Stimulated activated naive B cell treated with anti-CD40 and anti-IgM and Interleukin-4, amounts not matched to agents 10 μg/mL and 1 μg/mL and 100 μg/mL, for 72 hours (primary cell): ENCODE measurements at regions not wholly inside any gene's neighbourhood (a gene's known extent, or its start where the extent isn't known, plus 50 kb on each side); places are given as distances from the start of the nearest gene placed in this dataset.
"Not testable (repeated sequence)": the region's sequence is repeated elsewhere in the genome, so short reads cannot be mapped to it uniquely, and the experiment has no call there.

ENCODE experiments used
- ATAC-seq, 2 donors: fragments of 150-1000 bp; cut with Tn5 transposase; replicated peaks; 2 replicates each; pipeline ENCODE4 v1.10.0; 2021; ENCODE audit warnings: moderate library complexity in 1 of 2
- DNase-seq: peaks from one replicate; pipeline ENCODE4 v3.0.0; 2021
- H3K27ac Mint-ChIP-seq: one replicate; pipeline ENCODE4 v1.8.0; 2022; ENCODE audit warnings: mild to moderate bottlenecking, mixed read lengths
- H3K27me3 Mint-ChIP-seq, 2 donors: one replicate each; pipeline ENCODE4 v1.8.0; 2022; ENCODE audit warnings: mixed read lengths in 2 of 2
- H3K36me3 Mint-ChIP-seq, 2 donors: one replicate each; pipeline ENCODE4 v1.8.0; 2022; ENCODE audit warnings: mixed read lengths in 2 of 2, mild to moderate bottlenecking in 1 of 2
- H3K4me1 Mint-ChIP-seq, 2 donors: one replicate each; pipeline ENCODE4 v1.8.0; 2022; ENCODE audit warnings: mixed read lengths in 2 of 2, mild to moderate bottlenecking in 1 of 2
- H3K4me3 Mint-ChIP-seq, 2 donors: one replicate each; pipeline ENCODE4 v1.8.0; 2022; ENCODE audit warnings: mild to moderate bottlenecking in 2 of 2, mixed read lengths in 2 of 2, moderate library complexity in 1 of 2
- H3K9me3 Mint-ChIP-seq, 2 donors: one replicate each; pipeline ENCODE4 v1.8.0; 2022; ENCODE audit warnings: mixed read lengths in 2 of 2, mild to moderate bottlenecking in 1 of 2

DNA sequence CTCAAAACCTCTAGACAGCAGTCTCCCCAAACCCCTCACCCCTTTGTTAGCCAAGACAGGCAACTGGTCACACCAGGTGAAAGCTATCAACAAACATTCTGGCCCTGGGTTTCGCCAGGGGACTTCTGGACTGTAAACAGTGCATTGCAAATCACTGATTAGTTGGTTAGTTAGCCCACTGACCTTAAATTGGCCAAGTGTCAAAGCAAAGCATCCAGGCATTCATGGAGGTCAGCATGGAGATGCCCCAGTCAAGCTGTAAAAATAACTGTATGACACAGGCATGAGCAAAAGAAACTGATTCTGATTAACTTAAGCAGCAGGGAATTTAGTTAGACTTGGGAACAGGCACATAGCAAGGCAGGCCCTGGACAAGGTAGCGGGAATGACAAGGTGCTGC is 156.0 kb upstream of the TTC29 start:
- DNase-seq (no peak), ATAC-seq (no peak)
- Mint-ChIP-seq H3K36me3 (no peaks in the 10 kb centered on the region), H3K27me3 (peaks cover 15 to 45% of the 10 kb centered on the region in 2 donors), H3K27ac (no peak overlapping the region), H3K4me1 (no peaks in the 10 kb centered on the region), H3K4me3 (no peak overlapping the region), H3K9me3 (no peaks in the 10 kb centered on the region)

DNA sequence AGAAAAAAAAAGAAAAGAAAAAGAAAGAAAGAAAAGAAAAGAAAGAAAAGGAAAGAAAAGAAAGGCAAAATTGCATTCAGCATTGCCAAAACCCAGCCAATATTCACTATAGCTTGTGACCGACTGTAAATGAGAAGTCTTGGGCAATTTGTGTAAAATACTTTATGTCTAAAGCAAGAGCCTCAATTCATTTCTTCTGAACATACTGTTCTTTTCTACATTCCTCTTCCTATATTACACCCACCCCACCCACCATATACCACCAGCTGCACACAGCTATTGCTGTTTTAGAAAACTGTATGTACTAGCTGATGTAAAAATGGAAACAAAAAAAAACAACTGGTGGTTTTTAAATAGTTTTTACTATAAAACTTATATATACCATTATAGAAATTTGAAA is 156.9 kb upstream of the TTC29 start:
- Mint-ChIP-seq H3K4me1 (no peaks in the 10 kb centered on the region), H3K4me3 (no peak overlapping the region), H3K27ac (no peak overlapping the region), H3K9me3 (no peaks in the 10 kb centered on the region), H3K36me3 (no peaks in the 10 kb centered on the region), H3K27me3 (peaks cover 13 to 40% of the 10 kb centered on the region in 2 donors)
- no peak for ATAC-seq
- DNase-seq: no peak

DNA sequence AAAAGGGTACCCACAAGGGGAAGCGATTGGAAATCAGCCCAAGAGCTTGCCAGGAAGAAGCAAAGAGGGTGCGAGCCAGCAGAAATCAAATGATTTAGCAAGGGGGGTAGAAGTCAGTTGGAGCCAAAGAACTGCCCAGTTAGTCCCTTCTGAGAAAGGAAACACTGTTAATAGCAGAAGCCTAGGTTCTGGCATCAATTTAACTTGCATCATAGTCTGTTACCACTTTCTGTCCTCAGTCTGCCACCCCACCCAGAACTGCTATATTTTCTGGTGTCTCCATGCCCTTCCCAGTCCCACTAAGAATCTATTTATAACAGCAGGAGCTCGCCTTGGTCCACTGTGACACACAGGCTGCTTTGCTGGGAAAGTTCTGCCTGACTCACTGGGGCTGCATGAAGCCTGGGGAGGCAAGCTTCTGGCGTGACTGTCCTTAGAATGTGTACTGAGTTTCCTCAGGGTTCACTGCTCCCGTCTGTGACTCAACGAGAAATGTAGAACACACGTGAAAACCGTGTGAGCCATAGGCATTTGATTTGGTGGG is 157.8 kb upstream of the TTC29 start:
- Mint-ChIP-seq H3K36me3 (no peaks in the 10 kb centered on the region), H3K4me3 (no peak overlapping the region), H3K9me3 (no peaks in the 10 kb centered on the region), H3K4me1 (no peaks in the 10 kb centered on the region), H3K27ac (no peak overlapping the region), H3K27me3 (peaks cover 14 to 38% of the 10 kb centered on the region in 2 donors)
- no peak for DNase-seq
- no peak for ATAC-seq

DNA sequence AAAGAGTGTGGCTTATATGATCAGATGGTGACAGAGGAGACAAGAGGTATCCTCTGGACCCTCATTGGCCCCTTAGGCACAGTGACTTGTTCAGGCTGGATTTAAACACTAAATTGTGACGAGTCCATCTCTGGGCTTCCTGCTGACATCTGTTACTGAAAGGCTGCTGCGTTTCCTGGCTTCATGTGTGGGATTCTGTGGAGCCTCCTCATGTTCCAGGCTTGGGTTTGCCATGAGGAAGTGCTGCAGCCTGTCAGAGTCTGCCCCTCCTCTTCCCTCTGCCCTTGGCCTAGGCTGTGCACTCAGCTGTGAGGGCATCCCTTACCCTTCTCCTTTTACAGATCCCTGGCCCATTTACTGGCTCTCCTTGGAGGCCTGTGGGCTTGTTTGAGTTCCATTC is 159.1 kb upstream of the TTC29 start:
- DNase-seq (no peak), ATAC-seq (no peak)
- H3K4me3 Mint-ChIP-seq: no peak overlapping the region
- H3K27ac Mint-ChIP-seq: no peak overlapping the region
- H3K4me1 Mint-ChIP-seq: no peaks in the 10 kb centered on the region
- H3K27me3 Mint-ChIP-seq: peaks cover 14 to 30% of the 10 kb centered on the region in 2 donors
- H3K9me3 Mint-ChIP-seq: no peaks in the 10 kb centered on the region
- no peaks in the 10 kb centered on the region for H3K36me3 Mint-ChIP-seq

DNA sequence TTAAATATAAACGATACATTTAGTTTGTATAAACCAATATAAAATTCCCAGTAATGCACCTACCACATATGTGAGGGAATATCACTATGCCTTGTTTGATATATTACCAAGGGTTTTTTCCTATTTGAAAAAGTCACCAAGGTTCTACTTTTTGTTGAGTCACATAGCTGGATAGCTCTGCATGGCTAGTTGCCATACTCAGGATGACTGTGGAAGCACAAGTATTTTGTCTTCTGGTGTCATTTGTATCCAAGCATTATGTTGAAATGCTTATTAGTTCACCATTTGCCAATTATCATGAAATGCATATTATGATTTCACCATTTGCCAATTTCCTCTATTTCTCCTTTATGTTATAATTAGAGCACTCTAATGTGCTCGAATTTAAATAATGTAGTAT is 162.7 kb upstream of the TTC29 start:
- H3K4me3 Mint-ChIP-seq: no peak overlapping the region
- DNase-seq: no peak
- H3K9me3 Mint-ChIP-seq: no peaks in the 10 kb centered on the region

DNA sequence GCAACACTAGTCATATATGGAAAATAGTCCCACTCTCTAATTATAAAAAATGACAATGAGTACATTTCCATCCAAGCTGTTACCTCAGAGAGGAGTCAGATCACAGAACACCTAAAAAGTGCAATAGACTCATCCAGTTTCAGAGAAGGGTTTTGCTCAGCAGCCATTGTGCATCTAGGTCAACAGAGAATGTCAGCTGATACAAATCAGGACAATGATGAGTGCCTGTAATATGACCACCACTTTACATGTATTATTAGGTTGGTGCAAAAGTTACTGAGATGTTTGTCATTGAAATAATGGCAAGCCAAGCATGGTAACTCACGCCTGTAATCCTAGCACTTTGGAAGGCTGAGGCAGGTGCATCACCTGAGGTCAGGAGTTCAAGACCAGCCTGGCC is 164.1 kb upstream of the TTC29 start:
- Mint-ChIP-seq H3K9me3 (peaks cover 4% of the 10 kb centered on the region in 2 donors), H3K36me3 (no peaks in the 10 kb centered on the region), H3K4me3 (no peak overlapping the region), H3K4me1 (no peaks in the 10 kb centered on the region), H3K27ac (no peak overlapping the region), H3K27me3 (peaks cover 13 to 19% of the 10 kb centered on the region in 2 donors)
- no peak for ATAC-seq
- no peak for DNase-seq

More for the DNA sequence above, 162.7 kb upstream of the TTC29 start:
- ATAC-seq: no peak
- Mint-ChIP-seq H3K36me3 (no peaks in the 10 kb centered on the region), H3K27ac (no peak overlapping the region), H3K27me3 (peaks cover 13 to 24% of the 10 kb centered on the region in 2 donors), H3K4me1 (no peaks in the 10 kb centered on the region)

DNA sequence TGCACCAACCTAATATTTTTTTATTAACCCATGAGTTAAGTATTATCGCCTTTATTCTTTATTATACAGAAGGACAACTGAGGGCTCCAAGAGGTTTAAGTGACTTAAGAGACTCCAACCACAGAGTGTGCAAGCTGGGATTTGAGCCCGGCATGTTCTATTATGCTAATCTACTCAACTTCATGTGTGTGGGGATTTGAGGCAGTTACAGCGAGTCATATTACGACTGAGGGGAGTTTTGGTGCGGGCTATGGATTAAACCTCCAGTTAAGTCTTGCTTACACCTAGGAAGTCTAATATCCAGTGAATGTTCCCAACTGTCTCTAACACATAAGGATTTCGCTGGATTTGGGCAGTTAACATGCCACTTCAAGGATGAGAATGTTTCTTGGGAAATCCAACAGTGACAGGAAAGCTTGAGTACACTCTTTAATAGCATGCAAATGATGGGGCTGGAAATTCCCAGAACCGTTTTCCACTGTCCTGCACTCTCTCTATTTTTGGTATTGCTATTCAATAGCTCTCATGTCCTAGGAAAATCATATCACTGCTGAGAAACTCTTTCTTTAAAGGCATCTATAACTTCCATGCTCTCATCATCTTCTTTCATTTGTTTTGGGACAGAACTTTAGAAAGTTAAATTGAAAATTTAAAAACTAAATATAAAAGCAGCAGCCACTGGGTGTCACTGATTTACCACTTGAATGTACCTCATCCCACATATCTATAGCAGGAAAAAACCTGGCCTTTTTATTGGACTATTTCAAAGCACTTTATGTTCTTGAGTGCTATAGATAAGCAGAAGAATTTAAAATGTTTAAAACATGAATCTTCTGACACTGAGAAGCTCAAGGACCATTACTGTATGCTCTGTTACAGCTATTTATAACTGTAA is 165.1 kb upstream of the TTC29 start:
- no peak overlapping the region for H3K4me3 Mint-ChIP-seq
- no peak for DNase-seq

DNA sequence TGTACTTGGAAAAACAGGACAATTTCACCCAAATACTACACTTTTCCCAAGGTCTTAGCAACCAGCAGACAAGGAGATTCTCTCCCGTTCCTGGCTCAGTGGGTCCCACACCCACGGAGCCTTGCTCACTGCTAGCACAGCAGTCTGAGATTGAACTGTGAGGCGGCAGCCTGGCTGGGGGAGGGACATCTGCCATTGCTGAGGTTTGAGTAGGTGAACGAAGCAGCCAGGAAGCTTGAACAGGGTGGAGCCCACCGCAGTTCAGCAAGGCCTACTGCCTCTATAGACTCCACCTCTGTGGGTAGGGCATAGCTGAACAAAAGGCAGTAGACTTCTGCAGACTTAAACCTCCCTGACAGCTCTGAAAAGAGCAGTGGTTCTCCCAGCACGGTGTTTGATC is 166.5 kb upstream of the TTC29 start:
- H3K27ac Mint-ChIP-seq, H3K4me3 Mint-ChIP-seq, H3K36me3 Mint-ChIP-seq, DNase-seq, H3K4me1 Mint-ChIP-seq, H3K27me3 Mint-ChIP-seq, ATAC-seq: not testable (repeated sequence)
- H3K9me3 Mint-ChIP-seq: peaks cover 4 to 10% of the 10 kb centered on the region in 2 donors

More for the DNA sequence above, 165.1 kb upstream of the TTC29 start:
- Mint-ChIP-seq H3K9me3 (peaks cover 4 to 8% of the 10 kb centered on the region in 2 donors), H3K4me1 (no peaks in the 10 kb centered on the region), H3K36me3 (no peaks in the 10 kb centered on the region), H3K27me3 (peaks cover 8 to 10% of the 10 kb centered on the region in 2 donors), H3K27ac (no peak overlapping the region)
- ATAC-seq: no peak

DNA sequence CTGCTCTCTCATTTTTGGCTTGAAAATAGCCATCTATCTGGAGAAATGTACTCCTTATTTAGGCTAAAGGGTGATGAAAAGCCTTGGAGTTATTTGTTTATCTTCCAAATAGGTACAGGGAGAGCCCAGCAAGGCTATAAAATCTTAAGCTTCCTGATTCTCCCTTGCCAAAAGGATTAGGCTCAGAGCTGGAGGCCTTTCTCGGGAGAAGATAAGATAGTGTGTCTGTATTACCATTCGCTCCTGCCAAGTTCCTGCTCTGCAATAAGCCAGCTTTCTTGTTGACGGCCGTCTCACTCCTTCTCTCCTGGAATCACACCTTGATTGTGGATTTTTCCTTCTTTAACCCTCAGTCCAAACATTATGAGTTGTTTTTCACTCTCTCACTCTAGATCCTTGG is 171.8 kb upstream of the TTC29 start:
- Mint-ChIP-seq H3K9me3 (peaks cover 4 to 10% of the 10 kb centered on the region in 2 donors), H3K4me3 (no peak overlapping the region), H3K36me3 (no peaks in the 10 kb centered on the region), H3K27me3 (peaks cover 0 to 3% of the 10 kb centered on the region in 2 donors), H3K27ac (no peak overlapping the region), H3K4me1 (no peaks in the 10 kb centered on the region)
- DNase-seq (no peak), ATAC-seq (no peak)

DNA sequence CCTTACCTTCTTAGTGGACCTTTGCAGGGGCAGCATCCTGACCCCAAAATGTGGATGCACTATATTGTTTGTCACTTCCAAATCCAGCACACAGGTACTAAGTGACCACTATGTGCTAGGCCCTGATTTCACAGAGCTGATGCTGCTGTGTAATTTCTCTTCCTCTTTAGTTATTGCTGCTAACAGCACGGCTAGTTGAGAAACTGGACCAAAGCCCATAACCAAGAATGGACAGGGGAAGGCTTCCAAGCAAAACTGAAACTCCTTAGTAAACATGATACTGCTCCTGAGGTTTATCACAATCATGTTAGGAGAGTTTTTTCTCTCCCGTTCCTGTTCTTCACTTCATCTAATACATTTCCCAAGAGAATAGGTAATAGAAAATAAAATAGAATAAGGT is 172.9 kb upstream of the TTC29 start:
- no peak for ATAC-seq

DNA sequence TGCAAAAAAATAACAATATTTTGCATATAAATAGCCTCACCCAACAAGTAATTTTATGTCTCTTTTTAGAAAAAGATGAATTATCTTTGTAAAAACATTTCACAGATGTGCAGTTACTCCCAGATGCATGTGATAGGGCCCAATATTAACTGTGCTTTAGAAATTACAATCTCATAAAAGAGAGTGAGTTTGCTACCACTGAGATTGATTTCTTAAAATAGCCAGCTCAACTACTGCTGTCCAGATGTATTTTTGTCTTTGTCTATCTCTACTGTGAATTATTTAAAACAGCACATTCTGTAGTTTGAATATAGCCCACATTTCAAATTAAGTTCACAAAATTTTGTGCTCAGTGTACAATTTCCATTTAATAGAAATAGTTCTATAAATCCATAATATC is 177.0 kb upstream of the TTC29 start:
- Mint-ChIP-seq H3K36me3 (no peaks in the 10 kb centered on the region), H3K9me3 (peaks cover 0 to 4% of the 10 kb centered on the region in 2 donors), H3K4me1 (no peaks in the 10 kb centered on the region), H3K4me3 (no peak overlapping the region), H3K27me3 (peaks cover 0 to 5% of the 10 kb centered on the region in 2 donors), H3K27ac (no peak overlapping the region)
- DNase-seq: no peak
- ATAC-seq: no peak

More for the DNA sequence above, 172.9 kb upstream of the TTC29 start:
- H3K36me3 Mint-ChIP-seq: no peaks in the 10 kb centered on the region
- H3K27ac Mint-ChIP-seq: no peak overlapping the region
- DNase-seq: no peak
- H3K9me3 Mint-ChIP-seq: peaks cover 4 to 10% of the 10 kb centered on the region in 2 donors
- H3K4me1 Mint-ChIP-seq: no peaks in the 10 kb centered on the region
- H3K4me3 Mint-ChIP-seq: no peak overlapping the region
- H3K27me3 Mint-ChIP-seq: no peaks in the 10 kb centered on the region

DNA sequence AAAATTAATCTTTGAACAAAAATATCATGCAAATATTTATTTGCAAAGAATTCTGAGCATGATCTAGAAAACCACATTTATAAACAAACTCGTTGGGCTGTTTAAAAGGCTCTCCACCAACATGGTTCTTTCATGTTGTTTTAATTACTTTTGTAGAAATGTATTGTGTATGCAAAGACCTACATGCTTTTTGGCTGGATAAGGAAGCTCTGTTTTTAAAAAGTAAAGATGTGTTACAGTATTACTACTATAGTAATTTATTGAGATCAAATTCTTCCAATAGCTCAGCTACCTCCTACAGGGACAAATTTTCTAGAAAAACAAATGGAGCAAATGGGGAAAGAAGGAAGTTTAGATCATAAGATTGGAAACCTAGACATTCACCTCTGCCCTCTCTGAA is 177.5 kb upstream of the TTC29 start:
- Mint-ChIP-seq H3K27me3 (peaks cover 0 to 5% of the 10 kb centered on the region in 2 donors), H3K9me3 (peaks cover 0 to 4% of the 10 kb centered on the region in 2 donors), H3K27ac (no peak overlapping the region), H3K4me3 (no peak overlapping the region), H3K36me3 (no peaks in the 10 kb centered on the region), H3K4me1 (no peaks in the 10 kb centered on the region)
- ATAC-seq (no peak), DNase-seq (no peak)

DNA sequence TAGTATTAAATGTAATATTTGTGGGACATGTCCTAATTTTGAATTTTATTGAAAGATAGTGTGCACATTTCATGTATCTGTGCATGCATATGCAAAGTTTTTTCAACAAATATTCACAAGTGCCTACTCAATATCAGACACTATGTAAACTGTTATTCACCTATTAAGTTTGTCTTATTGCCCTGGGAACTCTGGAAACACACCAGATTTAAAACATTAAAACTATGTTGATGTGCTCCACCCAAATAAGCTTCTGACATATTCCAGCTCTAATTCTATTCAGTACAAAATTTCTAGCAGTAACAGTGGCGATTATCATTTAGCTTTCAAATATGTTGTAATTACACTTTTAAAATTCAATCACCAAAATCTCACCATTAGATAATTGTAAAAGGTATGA is 183.1 kb upstream of the TTC29 start:
- ATAC-seq (no peak), DNase-seq (no peak)
- H3K4me3 Mint-ChIP-seq: no peak overlapping the region
- H3K4me1 Mint-ChIP-seq: no peaks in the 10 kb centered on the region
- peaks cover 4 to 13% of the 10 kb centered on the region in 2 donors for H3K27me3 Mint-ChIP-seq
- peaks cover 0 to 4% of the 10 kb centered on the region in 2 donors for H3K9me3 Mint-ChIP-seq
- no peak overlapping the region for H3K27ac Mint-ChIP-seq
- H3K36me3 Mint-ChIP-seq: no peaks in the 10 kb centered on the region

DNA sequence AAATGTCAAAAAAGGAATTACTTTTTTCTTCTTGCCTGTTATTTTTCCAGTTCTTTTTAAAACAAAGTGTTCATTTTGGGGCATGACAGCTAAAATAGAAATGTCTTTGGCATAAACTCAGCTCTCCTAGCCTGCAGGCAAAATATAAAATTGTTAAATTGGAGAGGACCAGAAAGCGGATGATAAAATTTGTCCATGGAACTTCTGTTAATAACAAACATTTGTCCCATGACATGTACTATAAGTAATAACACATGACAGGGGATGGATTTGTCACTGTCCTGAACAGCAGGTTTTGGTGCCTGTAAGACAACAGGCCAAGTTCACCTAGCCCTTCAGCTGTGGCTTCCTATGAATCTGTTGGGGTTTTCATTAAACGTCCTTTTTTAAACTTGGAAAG is 184.0 kb upstream of the TTC29 start:
- H3K27ac Mint-ChIP-seq: no peak overlapping the region
- ATAC-seq (no peak), DNase-seq (no peak)
- no peaks in the 10 kb centered on the region for H3K4me1 Mint-ChIP-seq
- H3K9me3 Mint-ChIP-seq: peaks cover 0 to 4% of the 10 kb centered on the region in 2 donors
- no peak overlapping the region for H3K4me3 Mint-ChIP-seq
- peaks cover 4 to 14% of the 10 kb centered on the region in 2 donors for H3K27me3 Mint-ChIP-seq
- no peaks in the 10 kb centered on the region for H3K36me3 Mint-ChIP-seq
